DOHH2 (cell line): ENCODE measurements at regions not wholly inside any gene's neighbourhood (a gene's known extent, or its start where the extent isn't known, plus 50 kb on each side); places are given as distances from the start of the nearest gene placed in this dataset.

Source experiments
- H3F3A ChIP-seq: fragments of 200-600 bp; sonication (generic), shearing (Covaris generic); 2 replicates; pipeline ENCODE4 v1.6.0; 2016; ENCODE audit warnings: antibody characterized with exemption, mild to moderate bottlenecking; ENCODE audit not compliant: control insufficient read depth, insufficient read depth
- H3K27ac ChIP-seq: fragments of 200-600 bp; sonication (generic); 2 replicates; pipeline ENCODE4 v1.5.1; 2014; ENCODE audit warnings: low read depth, mild to moderate bottlenecking, low read length, moderate library complexity
- H3K27me3 ChIP-seq: fragments of 200-600 bp; sonication (generic); 2 replicates; pipeline ENCODE4 v1.6.1; 2014; ENCODE audit warnings: mild to moderate bottlenecking, low read length, mixed read lengths; ENCODE audit not compliant: control insufficient read depth
- H3K36me3 ChIP-seq: fragments of 200-600 bp; sonication (generic); 2 replicates; pipeline ENCODE4 v1.6.1; 2014; ENCODE audit warnings: mild to moderate bottlenecking, low read length, moderate library complexity, mixed read lengths; ENCODE audit not compliant: control insufficient read depth
- H3K4me1 ChIP-seq: fragments of 200-600 bp; sonication (generic); 2 replicates; pipeline ENCODE4 v1.6.1; 2014; ENCODE audit warnings: mild to moderate bottlenecking, low read length, mixed read lengths; ENCODE audit not compliant: control insufficient read depth
- H3K4me2 ChIP-seq: fragments of 200-600 bp; sonication (generic); 2 replicates; pipeline ENCODE4 v1.6.0; 2014; ENCODE audit warnings: mild to moderate bottlenecking, low read length, moderate library complexity
- H3K4me3 ChIP-seq: fragments of 200-600 bp; sonication (generic); 2 replicates; pipeline ENCODE4 v1.5.1; 2014; ENCODE audit warnings: mild to moderate bottlenecking, low read length, mixed read lengths
- H3K79me2 ChIP-seq: fragments of 200-600 bp; sonication (generic); 2 replicates; pipeline ENCODE4 v1.6.1; 2014; ENCODE audit warnings: mild to moderate bottlenecking, low read length, mixed read lengths; ENCODE audit not compliant: control insufficient read depth
- H3K9me2 ChIP-seq: fragments of 200-600 bp; sonication (generic); replicated peaks from 2 replicates; pipeline ENCODE4 v1.6.1; 2014; ENCODE audit warnings: mild to moderate bottlenecking, low read length, mixed read lengths; ENCODE audit not compliant: control insufficient read depth
- H3K9me3 ChIP-seq: fragments of 200-600 bp; sonication (generic); 2 replicates; pipeline ENCODE4 v1.6.1; 2014; ENCODE audit warnings: antibody characterized with exemption, low read length, mixed read lengths; ENCODE audit not compliant: control insufficient read depth, insufficient read depth
- H4K20me1 ChIP-seq: fragments of 200-600 bp; sonication (generic); 2 replicates; pipeline ENCODE4 v1.6.0; 2014; ENCODE audit warnings: low read depth, mild to moderate bottlenecking, antibody characterized with exemption, low read length, moderate library complexity; ENCODE audit not compliant: control insufficient read depth, insufficient read depth
- CTCF ChIP-seq: fragments of 200-600 bp; sonication (generic); IDR thresholded peaks from one replicate; pipeline ENCODE4 v1.5.1; 2014; ENCODE audit warnings: antibody characterized with exemption, mild to moderate bottlenecking, low read depth, low read length; ENCODE audit not compliant: poor library complexity, severe bottlenecking
- EZH2phosphoT487 ChIP-seq: fragments of 200-600 bp; sonication (generic); IDR thresholded peaks from 2 replicates; pipeline ENCODE4 v1.6.1; 2017; ENCODE audit warnings: borderline replicate concordance, mild to moderate bottlenecking, antibody characterized with exemption, low read length, moderate library complexity, mixed read lengths

GRCh38 chr4:74848774-74849173 is 54.5 kb upstream of the BTC start:
- Histone ChIP-seq H3K4me2 (no peak overlapping the region), H3K4me3 (no peak overlapping the region), H3K9me3 (no peaks in the 10 kb centered on the region), H4K20me1 (no peaks in the 10 kb centered on the region), H3K27me3 (no peaks in the 10 kb centered on the region), H3K36me3 (no peaks in the 10 kb centered on the region), H3K27ac (no peak overlapping the region), H3F3A (no peaks in the 10 kb centered on the region), H3K9me2 (no peaks in the 10 kb centered on the region), H3K79me2 (no peaks in the 10 kb centered on the region), H3K4me1 (no peaks in the 10 kb centered on the region)
- TF ChIP-seq EZH2phosphoT487 (no peak), CTCF (no peak)

- TF ChIP-seq CTCF, result no peak
- TF ChIP-seq EZH2phosphoT487, result no peak
- H4K20me1 ChIP-seq, result no peaks in the 10 kb centered on the region
- no peaks in the 10 kb centered on the region for H3K79me2 ChIP-seq
- H3K4me1 ChIP-seq, result no peaks in the 10 kb centered on the region
- no peak overlapping the region for H3K4me2 ChIP-seq
- no peaks in the 10 kb centered on the region for H3K9me3 ChIP-seq
- no peaks in the 10 kb centered on the region for H3F3A ChIP-seq
- H3K4me3 ChIP-seq, result no peak overlapping the region
- no peaks in the 10 kb centered on the region for H3K9me2 ChIP-seq
- H3K27me3 ChIP-seq, result no peaks in the 10 kb centered on the region
- H3K36me3 ChIP-seq, result no peaks in the 10 kb centered on the region
- no peak overlapping the region for H3K27ac ChIP-seq
Measured at GRCh38 chr4:74845834-74846233, 51.5 kb upstream of the BTC start.
